Activated naive CD8-positive, alpha-beta T cell treated with anti-CD3 and anti-CD28 coated beads, Interleukin-2, amount 10 ng/mL, durations not matched to agents 7 days and 5 days (primary cell): ENCODE measurements at regions not wholly inside any gene's neighbourhood (a gene's known extent, or its start where the extent isn't known, plus 50 kb on each side); places are given as distances from the start of the nearest gene placed in this dataset.

Source experiments
- ATAC-seq: fragments of 150-1000 bp; cut with Tn5 transposase; one replicate; pipeline ENCODE4 v1.10.0; 2021; ENCODE audit warnings: low read depth, moderate library complexity
- POLR2A ChIA-PET: fragments of 350-600 bp; sonication (Branson Sonifier 250); formaldehyde crosslinking; loops from one replicate; lab custom pipeline; 2021; ENCODE audit warnings: antibody characterized with exemption; lab: Charles Lee
- DNase-seq: peaks from one replicate; pipeline ENCODE4 v3.0.0; 2021
- H3K27ac Mint-ChIP-seq: one replicate; pipeline ENCODE4 v1.8.0; 2022; ENCODE audit warnings: mild to moderate bottlenecking, mixed read lengths
- H3K27me3 Mint-ChIP-seq: one replicate; pipeline ENCODE4 v1.8.0; 2022; ENCODE audit warnings: mild to moderate bottlenecking, moderate library complexity, mixed read lengths
- H3K36me3 Mint-ChIP-seq: one replicate; pipeline ENCODE4 v1.8.0; 2021; ENCODE audit warnings: mild to moderate bottlenecking, mixed read lengths
- H3K4me1 Mint-ChIP-seq: one replicate; pipeline ENCODE4 v1.8.0; 2021; ENCODE audit warnings: mixed read lengths
- H3K4me3 Mint-ChIP-seq: one replicate; pipeline ENCODE4 v1.8.0; 2022; ENCODE audit warnings: mild to moderate bottlenecking, moderate library complexity, mixed read lengths
- H3K9me3 Mint-ChIP-seq: one replicate; pipeline ENCODE4 v1.8.0; 2021; ENCODE audit warnings: mixed read lengths

DNA sequence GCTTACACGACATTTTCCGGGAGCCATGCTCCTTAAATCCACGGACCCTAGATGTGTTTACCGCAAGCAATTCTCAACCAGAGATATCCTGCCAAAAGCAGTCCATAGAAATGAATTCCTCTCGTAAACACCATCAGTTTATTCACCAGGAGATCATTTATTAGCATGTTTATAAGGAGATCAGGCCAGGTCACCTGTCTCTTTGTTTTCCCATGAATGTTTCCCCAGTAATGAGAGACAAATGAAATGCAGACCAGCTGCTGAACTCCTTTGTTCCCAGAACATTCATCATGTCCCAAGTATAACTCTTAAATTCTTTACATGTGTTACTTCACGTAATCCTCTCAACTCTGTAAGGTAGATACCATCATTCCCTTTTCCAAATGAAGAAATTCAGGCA lies 137.1 kb downstream of the DDX53 start:
- ATAC-seq: no peak
- H3K4me1 Mint-ChIP-seq: no peaks in the 10 kb centered on the region
- no peak for DNase-seq
- no peaks in the 10 kb centered on the region for H3K36me3 Mint-ChIP-seq
- no peak overlapping the region for H3K27ac Mint-ChIP-seq
- no peaks in the 10 kb centered on the region for H3K27me3 Mint-ChIP-seq
- POLR2A ChIA-PET: no interaction called here
- H3K9me3 Mint-ChIP-seq: no peaks in the 10 kb centered on the region
- H3K4me3 Mint-ChIP-seq: no peak overlapping the region

DNA sequence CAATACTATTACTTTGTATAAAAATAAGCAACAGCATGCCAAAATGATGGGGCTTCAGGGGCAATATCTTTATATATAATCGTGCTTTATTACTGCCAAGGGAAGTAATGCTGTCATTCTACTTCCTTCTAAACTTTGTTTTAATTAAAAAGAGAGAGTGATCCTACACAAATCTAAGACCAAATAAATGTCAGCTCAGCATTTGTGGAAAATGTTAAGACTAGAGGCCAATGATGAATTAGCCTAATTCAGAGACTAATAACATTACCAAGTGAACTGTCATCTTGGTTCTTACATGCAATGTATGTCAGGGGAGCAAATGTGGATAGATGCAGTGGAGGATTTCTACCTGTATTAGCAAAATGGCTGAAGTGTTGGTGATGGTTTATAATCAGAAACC lies 166.4 kb upstream of the PTCHD1 start:
- H3K27ac Mint-ChIP-seq: no peak overlapping the region
- no peak for ATAC-seq

DNA sequence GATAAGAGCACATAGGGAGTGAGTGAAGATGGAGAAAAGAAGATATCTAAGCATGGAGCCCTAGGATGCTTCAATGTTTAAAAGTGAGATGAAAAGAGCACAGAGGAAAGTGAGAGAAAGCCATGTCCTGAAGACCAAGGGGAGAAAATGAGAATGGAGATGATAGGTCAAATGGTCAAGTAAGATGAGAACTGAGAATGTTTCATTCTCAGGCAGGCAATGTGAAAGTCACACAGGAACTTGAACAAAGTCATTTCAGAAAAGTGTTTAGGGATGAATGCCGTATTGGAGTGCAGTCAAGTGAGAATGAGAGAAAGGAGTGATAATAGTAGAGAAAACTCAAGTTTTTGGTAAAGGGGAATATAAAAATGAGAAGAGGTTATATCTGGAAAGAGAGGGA lies 148.7 kb upstream of the PTCHD1 start:
- H3K36me3 Mint-ChIP-seq: no peaks in the 10 kb centered on the region

More for the DNA sequence above, 166.4 kb upstream of the PTCHD1 start:
- Mint-ChIP-seq H3K9me3 (no peaks in the 10 kb centered on the region), H3K4me3 (no peak overlapping the region), H3K4me1 (no peaks in the 10 kb centered on the region), H3K36me3 (no peaks in the 10 kb centered on the region), H3K27me3 (no peaks in the 10 kb centered on the region)
- POLR2A ChIA-PET: no interaction called here
- DNase-seq: no peak

DNA sequence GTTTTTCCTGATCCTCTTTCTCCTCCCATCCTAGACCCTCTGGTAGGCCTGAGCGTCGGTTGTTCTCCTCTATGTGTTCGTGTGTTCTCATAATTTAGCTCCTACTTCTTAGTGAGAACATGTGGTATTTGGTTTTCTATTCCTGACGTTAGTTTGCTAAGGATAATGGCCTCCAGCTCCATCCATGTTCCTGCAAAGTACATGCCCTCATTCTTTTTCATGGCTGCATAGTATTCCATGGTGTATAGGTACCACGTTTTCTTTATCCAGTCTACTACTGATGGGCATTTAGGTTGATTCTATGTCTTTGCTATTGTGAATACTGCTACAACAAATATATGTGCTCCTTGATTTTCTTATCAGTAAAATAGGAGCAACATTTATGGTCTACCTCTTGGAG lies 146.8 kb upstream of the PTCHD1 start:
- Mint-ChIP-seq H3K4me3 (no peak overlapping the region), H3K36me3 (no peaks in the 10 kb centered on the region), H3K27ac (no peak overlapping the region), H3K9me3 (no peaks in the 10 kb centered on the region), H3K4me1 (no peaks in the 10 kb centered on the region), H3K27me3 (no peaks in the 10 kb centered on the region)
- DNase-seq: no peak
- POLR2A ChIA-PET: no interaction called here
- ATAC-seq: no peak

More for the DNA sequence above, 148.7 kb upstream of the PTCHD1 start:
- Mint-ChIP-seq H3K27ac (no peak overlapping the region), H3K4me1 (no peaks in the 10 kb centered on the region), H3K9me3 (no peaks in the 10 kb centered on the region), H3K27me3 (no peaks in the 10 kb centered on the region), H3K4me3 (no peak overlapping the region)
- POLR2A ChIA-PET: no interaction called here
- ATAC-seq (no peak), DNase-seq (no peak)

DNA sequence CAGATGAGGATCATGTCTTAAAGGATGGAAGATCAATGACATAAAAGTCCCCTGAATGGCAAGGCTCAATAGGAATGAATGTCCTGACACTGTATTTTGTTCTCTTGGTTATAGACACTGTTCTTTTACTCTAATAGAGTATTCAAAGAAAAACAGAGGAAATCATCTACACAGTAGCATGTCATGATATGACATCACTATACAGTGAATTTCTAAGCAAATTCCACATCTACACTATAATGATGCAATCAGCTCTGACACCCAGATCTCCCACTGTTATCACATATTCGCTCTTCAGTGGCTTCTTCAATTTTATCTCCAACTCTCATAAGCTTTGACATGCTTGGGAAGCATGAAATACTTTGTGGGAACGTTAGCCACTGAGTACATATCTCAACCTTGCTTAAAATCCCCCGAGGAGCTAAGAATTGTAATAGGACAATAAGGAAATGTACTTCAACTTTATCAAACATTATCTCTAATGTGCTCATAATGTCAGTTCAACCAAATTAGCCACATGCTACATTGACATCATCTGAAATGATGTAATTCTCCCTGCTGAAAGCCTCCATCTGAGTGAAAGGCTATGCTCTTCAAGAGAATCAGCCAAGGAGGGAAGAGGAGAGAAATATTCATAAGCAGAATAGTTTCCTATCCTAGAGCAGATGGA lies 139.6 kb upstream of the PTCHD1 start:
- H3K9me3 Mint-ChIP-seq: no peaks in the 10 kb centered on the region
- POLR2A ChIA-PET: no interaction called here

DNA sequence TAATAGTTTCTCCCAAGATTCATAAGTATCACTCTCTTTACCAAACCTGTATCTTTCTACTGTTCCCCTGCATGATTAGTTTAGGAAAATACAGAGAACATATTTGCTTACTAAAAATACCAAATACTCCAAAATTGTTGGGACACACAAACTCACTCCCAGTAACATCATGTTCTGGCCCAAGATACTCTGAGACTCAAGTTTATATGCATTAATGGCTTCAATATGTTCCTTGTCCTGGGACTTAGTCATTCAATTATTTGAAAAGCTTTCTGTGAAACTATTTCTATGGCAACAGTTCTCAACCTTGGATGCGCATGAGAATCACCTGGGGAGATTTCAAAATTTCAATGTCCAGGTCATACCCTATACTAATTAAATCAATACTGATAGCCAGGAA lies 138.9 kb upstream of the PTCHD1 start:
- Mint-ChIP-seq H3K36me3 (no peaks in the 10 kb centered on the region), H3K9me3 (no peaks in the 10 kb centered on the region), H3K4me1 (no peaks in the 10 kb centered on the region), H3K27ac (no peak overlapping the region), H3K27me3 (no peaks in the 10 kb centered on the region), H3K4me3 (no peak overlapping the region)
- POLR2A ChIA-PET: no interaction called here
- ATAC-seq (no peak), DNase-seq (no peak)

More for the DNA sequence above, 139.6 kb upstream of the PTCHD1 start:
- H3K4me3 Mint-ChIP-seq: no peak overlapping the region
- H3K27me3 Mint-ChIP-seq: no peaks in the 10 kb centered on the region
- ATAC-seq: no peak
- no peaks in the 10 kb centered on the region for H3K36me3 Mint-ChIP-seq
- no peaks in the 10 kb centered on the region for H3K4me1 Mint-ChIP-seq
- H3K27ac Mint-ChIP-seq: no peak overlapping the region
- DNase-seq: no peak

DNA sequence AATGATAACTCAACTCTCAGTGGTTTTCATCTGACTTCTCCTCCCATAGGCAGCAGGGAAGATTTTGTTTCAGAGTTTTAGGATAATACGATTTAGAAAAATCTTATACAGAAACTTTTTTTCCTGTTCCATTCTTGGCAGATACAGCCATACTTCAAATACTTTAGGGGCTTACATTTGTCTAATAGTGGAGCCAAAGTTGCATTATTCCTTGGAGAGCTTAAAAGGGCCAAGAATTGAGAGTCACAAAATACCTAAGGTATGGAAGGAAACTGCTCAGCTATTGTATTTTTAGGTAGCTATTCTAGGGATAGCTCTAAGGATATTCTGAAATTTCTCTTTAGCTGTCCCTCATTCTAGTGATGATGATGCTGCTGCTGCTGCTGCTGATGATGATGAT lies 132.9 kb upstream of the PTCHD1 start:
- DNase-seq: no peak
- Mint-ChIP-seq H3K4me1 (no peaks in the 10 kb centered on the region), H3K36me3 (no peaks in the 10 kb centered on the region), H3K27ac (no peak overlapping the region), H3K27me3 (no peaks in the 10 kb centered on the region), H3K4me3 (no peak overlapping the region), H3K9me3 (no peaks in the 10 kb centered on the region)
- no peak for ATAC-seq
- POLR2A ChIA-PET: no interaction called here

DNA sequence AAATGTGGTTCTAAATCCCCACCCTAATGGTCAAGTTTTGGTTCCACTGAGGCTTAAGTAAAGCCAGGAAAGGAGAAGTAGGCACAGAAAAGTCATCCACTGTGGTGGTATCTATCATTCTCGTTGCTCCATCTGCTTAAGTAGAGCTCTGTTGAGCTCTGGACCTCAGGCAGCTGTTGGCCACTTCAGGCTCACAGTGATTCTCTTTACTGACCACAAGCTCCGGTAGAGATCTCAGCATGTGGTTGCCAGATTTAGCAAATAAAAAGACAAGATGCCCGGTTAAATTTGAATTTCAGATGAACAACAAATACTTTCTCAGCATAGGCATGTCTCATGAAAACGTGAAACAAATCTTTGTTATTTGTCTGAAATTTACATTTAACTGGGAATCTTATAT lies 132.3 kb upstream of the PTCHD1 start:
- ATAC-seq (no peak), DNase-seq (no peak)
- POLR2A ChIA-PET: no interaction called here
- H3K9me3 Mint-ChIP-seq: no peaks in the 10 kb centered on the region
- H3K27ac Mint-ChIP-seq: no peak overlapping the region
- no peaks in the 10 kb centered on the region for H3K36me3 Mint-ChIP-seq
- no peaks in the 10 kb centered on the region for H3K4me1 Mint-ChIP-seq
- no peak overlapping the region for H3K4me3 Mint-ChIP-seq
- no peaks in the 10 kb centered on the region for H3K27me3 Mint-ChIP-seq

DNA sequence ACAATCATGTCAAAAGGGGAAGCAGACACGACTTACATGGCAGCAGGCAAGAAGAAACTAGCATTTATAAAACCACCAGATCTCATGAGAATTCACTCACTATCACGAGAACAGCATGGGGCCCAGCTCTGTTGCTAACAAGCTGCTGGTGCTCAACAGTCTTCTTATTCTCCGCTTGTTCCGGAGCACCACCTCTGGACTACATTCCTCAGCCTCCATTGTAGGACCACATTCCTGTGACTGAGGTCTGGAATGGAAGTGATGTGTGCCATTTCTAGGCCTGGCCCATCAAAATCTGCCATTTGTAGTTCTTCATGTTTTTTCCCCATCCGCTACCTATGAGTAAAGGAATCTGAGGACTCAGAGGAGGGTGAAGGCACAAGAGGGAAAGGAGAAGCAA lies 111.5 kb upstream of the PTCHD1 start:
- Mint-ChIP-seq H3K27me3 (no peaks in the 10 kb centered on the region), H3K4me3 (no peak overlapping the region), H3K9me3 (no peaks in the 10 kb centered on the region), H3K36me3 (no peaks in the 10 kb centered on the region), H3K27ac (no peak overlapping the region), H3K4me1 (no peaks in the 10 kb centered on the region)
- no peak for ATAC-seq
- POLR2A ChIA-PET: no interaction called here
- DNase-seq: no peak

DNA sequence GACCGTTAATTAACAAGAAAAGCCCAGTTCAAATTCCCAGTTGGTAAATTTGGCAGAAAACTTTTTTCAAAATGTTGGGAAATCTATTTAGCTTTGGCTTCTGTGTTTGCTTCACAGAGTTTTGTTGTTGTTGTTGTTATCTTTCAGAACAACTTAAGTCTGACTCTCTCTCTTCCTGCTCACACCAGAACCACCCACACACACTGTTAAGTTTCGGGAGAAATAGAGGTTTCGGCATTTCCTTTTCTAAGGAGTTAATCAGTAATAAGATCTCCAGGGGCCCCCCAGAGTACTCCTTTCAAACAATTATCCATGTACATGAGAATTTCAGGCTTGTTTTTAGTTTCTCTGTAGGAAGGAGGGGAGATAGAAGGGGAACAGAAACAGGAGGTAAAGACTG lies 106.2 kb upstream of the PTCHD1 start:
- no peak overlapping the region for H3K4me3 Mint-ChIP-seq
- ATAC-seq: no peak
- no peak for DNase-seq
- H3K27ac Mint-ChIP-seq: no peak overlapping the region
- H3K4me1 Mint-ChIP-seq: no peaks in the 10 kb centered on the region
- POLR2A ChIA-PET: no interaction called here
- no peaks in the 10 kb centered on the region for H3K9me3 Mint-ChIP-seq
- no peaks in the 10 kb centered on the region for H3K36me3 Mint-ChIP-seq
- H3K27me3 Mint-ChIP-seq: no peaks in the 10 kb centered on the region

DNA sequence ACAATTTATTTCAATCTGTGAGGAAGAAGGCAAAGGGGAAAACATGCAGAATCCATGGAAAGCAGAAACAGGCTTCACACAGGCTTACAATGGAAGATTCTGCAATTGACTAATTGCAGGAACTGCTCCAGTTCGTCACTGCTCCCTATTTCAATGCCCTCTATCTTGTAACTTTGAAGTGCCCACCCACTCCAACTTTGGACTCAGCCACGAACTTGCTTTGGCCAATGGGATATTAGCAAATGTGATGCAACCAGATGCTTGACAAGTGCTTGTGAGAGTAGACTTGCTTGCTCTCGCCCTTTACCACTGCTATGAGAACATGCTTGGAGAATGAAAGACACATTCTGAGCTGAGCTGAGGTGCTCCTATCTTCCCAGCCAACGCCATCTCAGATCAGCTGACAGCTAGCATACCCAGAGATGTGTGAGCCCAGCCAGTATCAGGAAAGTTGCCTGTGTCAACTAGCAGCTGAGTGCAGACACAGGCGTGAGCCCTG lies 105.7 kb upstream of the PTCHD1 start:
- no peaks in the 10 kb centered on the region for H3K36me3 Mint-ChIP-seq
- POLR2A ChIA-PET: no interaction called here
- no peaks in the 10 kb centered on the region for H3K9me3 Mint-ChIP-seq
- no peak overlapping the region for H3K27ac Mint-ChIP-seq
- no peaks in the 10 kb centered on the region for H3K27me3 Mint-ChIP-seq
- ATAC-seq: no peak
- no peak for DNase-seq
- H3K4me3 Mint-ChIP-seq: no peak overlapping the region
- no peaks in the 10 kb centered on the region for H3K4me1 Mint-ChIP-seq

DNA sequence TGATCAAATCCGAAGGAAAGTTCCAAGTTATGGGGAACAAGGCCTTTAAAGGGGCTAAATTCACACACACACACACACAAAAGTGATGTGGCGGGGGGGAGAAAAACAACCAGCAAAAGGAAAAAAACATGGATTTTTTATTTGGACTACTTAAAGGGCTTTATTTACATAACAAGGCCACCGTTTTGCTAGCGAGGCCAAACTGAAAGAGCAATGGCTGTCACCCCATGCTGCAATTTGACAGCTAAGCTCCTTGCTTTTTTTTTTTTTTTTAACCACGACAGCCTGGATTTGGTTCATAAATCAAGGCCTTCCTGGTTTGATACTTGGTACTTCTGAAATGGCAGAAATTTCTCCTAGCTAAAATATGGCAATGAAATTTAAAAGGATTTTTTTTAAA lies 99.6 kb upstream of the PTCHD1 start:
- POLR2A ChIA-PET: interaction anchor here (0.7 kb wide), 1 partner anchor 193 kb away, joined by 4 read pairs; no protein-coding TSS in a partner anchor
- no peaks in the 10 kb centered on the region for H3K9me3 Mint-ChIP-seq
- H3K4me3 Mint-ChIP-seq: no peak overlapping the region
- ATAC-seq: no peak
- DNase-seq: no peak
- no peaks in the 10 kb centered on the region for H3K4me1 Mint-ChIP-seq
- H3K27ac Mint-ChIP-seq: no peak overlapping the region
- no peaks in the 10 kb centered on the region for H3K27me3 Mint-ChIP-seq
- no peaks in the 10 kb centered on the region for H3K36me3 Mint-ChIP-seq

DNA sequence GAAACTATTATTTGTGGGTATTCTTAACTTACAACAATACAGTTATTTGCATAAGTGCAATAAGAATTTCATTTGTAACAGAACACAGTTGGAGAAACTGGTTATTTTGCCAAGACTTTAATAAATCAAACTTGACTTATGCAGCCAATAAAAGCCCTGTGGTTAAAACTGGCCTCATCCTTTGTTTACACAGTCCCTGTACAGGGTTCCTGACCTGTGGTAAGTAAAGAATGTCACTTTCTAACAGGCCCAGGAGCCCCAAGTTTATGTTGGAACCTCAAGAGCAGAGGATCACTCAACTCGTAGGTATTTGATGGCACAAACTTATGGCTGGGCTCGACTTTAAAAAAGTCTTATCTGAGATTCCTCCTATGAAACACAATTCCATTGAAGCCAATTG lies 88.6 kb upstream of the PTCHD1 start:
- no peak overlapping the region for H3K4me3 Mint-ChIP-seq
- H3K36me3 Mint-ChIP-seq: no peaks in the 10 kb centered on the region
- no peak overlapping the region for H3K27ac Mint-ChIP-seq
- no peaks in the 10 kb centered on the region for H3K4me1 Mint-ChIP-seq
- H3K27me3 Mint-ChIP-seq: no peaks in the 10 kb centered on the region
- ATAC-seq (no peak), DNase-seq (no peak)
- H3K9me3 Mint-ChIP-seq: no peaks in the 10 kb centered on the region
- POLR2A ChIA-PET: no interaction called here

DNA sequence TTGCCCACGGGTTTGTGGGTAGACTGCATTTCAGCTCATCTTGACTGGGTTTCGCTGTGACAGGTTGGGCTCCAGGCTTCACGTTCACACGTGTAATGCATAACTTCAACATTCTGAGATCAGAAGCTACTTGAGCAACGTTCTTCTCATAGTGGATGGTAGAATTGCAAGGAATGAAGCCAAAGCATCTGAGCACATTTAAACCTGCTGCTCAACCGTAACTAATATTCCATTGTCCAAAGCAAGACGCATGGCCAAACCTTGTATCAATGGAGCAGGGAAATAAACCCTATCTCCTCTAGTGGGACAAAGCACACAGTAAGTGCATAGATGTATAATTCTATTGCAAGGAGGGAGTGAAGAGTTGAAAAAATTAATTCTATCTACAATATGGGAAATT lies 86.5 kb upstream of the PTCHD1 start:
- POLR2A ChIA-PET: no interaction called here
- ATAC-seq: no peak
- H3K9me3 Mint-ChIP-seq: no peaks in the 10 kb centered on the region

More for the DNA sequence above, 86.5 kb upstream of the PTCHD1 start:
- H3K4me3 Mint-ChIP-seq: no peak overlapping the region
- no peaks in the 10 kb centered on the region for H3K4me1 Mint-ChIP-seq
- H3K27me3 Mint-ChIP-seq: no peaks in the 10 kb centered on the region
- DNase-seq: no peak
- no peaks in the 10 kb centered on the region for H3K36me3 Mint-ChIP-seq
- no peak overlapping the region for H3K27ac Mint-ChIP-seq
